HL-60 (cell line): ENCODE measurements at regions not wholly inside any gene's neighbourhood (a gene's known extent, or its start where the extent isn't known, plus 50 kb on each side); places are given as distances from the start of the nearest gene placed in this dataset.

Source experiments
- CTCF ChIP-seq: IDR thresholded peaks from one replicate; pipeline ENCODE4 v1.5.1; 2011; ENCODE audit warnings: low read length, control low read depth, inconsistent platforms; ENCODE audit not compliant: insufficient read depth
- POLR2AphosphoS5 ChIP-seq: IDR thresholded peaks from 2 replicates; pipeline ENCODE4 v1.6.1; 2012; ENCODE audit warnings: low read depth

GRCh38 chr10:64071218-64071617 is 550.0 kb downstream of the REEP3 start:
- no peak for TF ChIP-seq POLR2AphosphoS5
- TF ChIP-seq CTCF, result no peak
